ENCODE measurements at regions not wholly inside any gene's neighbourhood (a gene's known extent, or its start where the extent isn't known, plus 50 kb on each side); places are given as distances from the start of the nearest gene placed in this dataset.

GRCh38 chr1:83097715-83098114, 901.2 kb downstream of the TTLL7 start:
- DNase-seq (ENCODE audit: low spot score) = no peak
- in situ Hi-C loops (cut with MboI; ENCODE audit: low sequenced_read_pairs, unreplicated experiment) = no loop called here

GRCh38 chr1:83095570-83095969, 903.4 kb downstream of the TTLL7 start:
- no peak for DNase-seq (ENCODE audit: low spot score)
- TF ChIP-seq CTCF (IDR thresholded peaks at IDR 0.05; ENCODE audit: borderline replicate concordance, control extremely low read depth, extremely low read depth, insufficient read depth, missing control alignments) = no peak
- in situ Hi-C loops (cut with MboI; ENCODE audit: low sequenced_read_pairs, unreplicated experiment) = no loop called here

More at GRCh38 chr1:83097715-83098114, 901.2 kb downstream of the TTLL7 start:
- TF ChIP-seq CTCF (IDR thresholded peaks at IDR 0.05; ENCODE audit: borderline replicate concordance, control extremely low read depth, extremely low read depth, insufficient read depth, missing control alignments) = no peak

- in situ Hi-C loops (cut with MboI; ENCODE audit: low sequenced_read_pairs, unreplicated experiment) = no loop called here
- TF ChIP-seq CTCF (IDR thresholded peaks at IDR 0.05; ENCODE audit: borderline replicate concordance, control extremely low read depth, extremely low read depth, insufficient read depth, missing control alignments) = no peak
Measured at GRCh38 chr1:83090195-83090594, 908.7 kb downstream of the TTLL7 start.

GRCh38 chr1:83087851-83088250, 911.1 kb downstream of the TTLL7 start:
- in situ Hi-C loops (cut with MboI; ENCODE audit: low sequenced_read_pairs, unreplicated experiment) = no loop called here

More at GRCh38 chr1:83090195-83090594, 908.7 kb downstream of the TTLL7 start:
- DNase-seq (ENCODE audit: low spot score) = no peak

GRCh38 chr1:83086986-83087512, 911.9 kb downstream of the TTLL7 start:
- no peak for DNase-seq (ENCODE audit: low spot score)
- in situ Hi-C loops (cut with MboI; ENCODE audit: low sequenced_read_pairs, unreplicated experiment) = no loop called here
- TF ChIP-seq CTCF (IDR thresholded peaks at IDR 0.05; ENCODE audit: borderline replicate concordance, control extremely low read depth, extremely low read depth, insufficient read depth, missing control alignments) = no peak

More at GRCh38 chr1:83087851-83088250, 911.1 kb downstream of the TTLL7 start:
- TF ChIP-seq CTCF (IDR thresholded peaks at IDR 0.05; ENCODE audit: borderline replicate concordance, control extremely low read depth, extremely low read depth, insufficient read depth, missing control alignments) = no peak
- DNase-seq (ENCODE audit: low spot score) = no peak

GRCh38 chr1:83086346-83086745, 912.6 kb downstream of the TTLL7 start:
- no peak for TF ChIP-seq CTCF (IDR thresholded peaks at IDR 0.05; ENCODE audit: borderline replicate concordance, control extremely low read depth, extremely low read depth, insufficient read depth, missing control alignments)
- DNase-seq (ENCODE audit: low spot score) = no peak
- in situ Hi-C loops (cut with MboI; ENCODE audit: low sequenced_read_pairs, unreplicated experiment) = no loop called here
